ENCODE measurements at regions not wholly inside any gene's neighbourhood (a gene's known extent, or its start where the extent isn't known, plus 50 kb on each side); places are given as distances from the start of the nearest gene placed in this dataset.
"Not testable (repeated sequence)": the region's sequence is repeated elsewhere in the genome, so short reads cannot be mapped to it uniquely, and the experiment has no call there.

- Histone ChIP-seq H3K9me3 (replicated peaks; ENCODE audit: control insufficient read depth, insufficient read depth, low read length) (no peaks in the 10 kb centered on the region), H3K27me3 (replicated peaks in 1 of 2; ENCODE audit: control insufficient read depth in 2 of 2, insufficient read depth in 2 of 2, low read length in 1 of 2) (no peaks in the 10 kb centered on the region), H2AFZ (ENCODE audit: control insufficient read depth, low read depth, low read length) (no peak overlapping the region), H3K4me1 (ENCODE audit: control insufficient read depth, insufficient read depth, low read length) (no peaks in the 10 kb centered on the region), H4K20me1 (ENCODE audit: control insufficient read depth, insufficient read depth) (no peaks in the 10 kb centered on the region), H3K79me2 (ENCODE audit: control insufficient read depth, insufficient read depth, low read length) (no peaks in the 10 kb centered on the region), H3K9ac (ENCODE audit: control insufficient read depth, insufficient read depth, low read length) (no peak overlapping the region), H3K36me3 (ENCODE audit: control insufficient read depth in 2 of 2, insufficient read depth in 2 of 2, low read length in 1 of 2) (no peaks in the 10 kb centered on the region), H3K4me2 (ENCODE audit: control insufficient read depth, insufficient read depth) (no peak overlapping the region), H3K4me3 (no peak overlapping the region), H3K27ac (ENCODE audit: control insufficient read depth, insufficient read depth) (no peak overlapping the region)
- intact Hi-C loops (cut with micrococcal nuclease; ENCODE audit: unreplicated experiment), result no loop called here
- FAIRE-seq (no peak), DNase-seq (ENCODE audit: low read depth, low spot score) (no peak), ATAC-seq (no peak)
- SMC1A ChIA-PET (ENCODE audit: uncharacterized antibody, unreplicated experiment), result interaction anchor here (0.7 kb wide), 1 partner anchor 156 kb away, joined by 3 read pairs; no protein-coding TSS in a partner anchor
- POLR2A ChIA-PET, result no interaction called here
- 42% methylated on average over 1 of the region's 1 CpG for WGBS (ENCODE audit: insufficient coverage, insufficient replicate concordance, low lambda C conversion rate, missing lambda C conversion rate)
- RAD21 ChIA-PET (ENCODE audit: unreplicated experiment), result no interaction called here
- CTCF ChIA-PET, result interaction anchor here (1.3 kb wide), 1 partner anchor 285 kb away, joined by 4 read pairs; no protein-coding TSS in a partner anchor
- TF ChIP-seq SMAD1 (IDR thresholded peaks at IDR 0.05; ENCODE audit: low read depth, partially characterized antibody) (no peak), STAT1 (conservative IDR thresholded peaks at IDR 0.05) (no peak)
- in situ Hi-C loops (cut with MboI), result no loop called here
- no TSS peak for BruUV-seq (replicated peaks)
Measured at GRCh38 chr7:91573405-91573804, 307.1 kb downstream of the MTERF1 start.

GRCh38 chr7:91576459-91576858 lies 304.0 kb downstream of the MTERF1 start:
- H3K27me3 ChIP-seq (replicated peaks in 1 of 2; ENCODE audit: control insufficient read depth in 2 of 2, insufficient read depth in 2 of 2, low read length in 1 of 2); H2AFZ ChIP-seq (ENCODE audit: control insufficient read depth, low read depth, low read length); BruUV-seq (replicated peaks); H3K4me1 ChIP-seq (ENCODE audit: control insufficient read depth, insufficient read depth, low read length); CTCF ChIA-PET; RAD21 ChIA-PET (ENCODE audit: unreplicated experiment); H3K4me3 ChIP-seq; H4K20me1 ChIP-seq (ENCODE audit: control insufficient read depth, insufficient read depth); H3K9ac ChIP-seq (ENCODE audit: control insufficient read depth, insufficient read depth, low read length); H3K79me2 ChIP-seq (ENCODE audit: control insufficient read depth, insufficient read depth, low read length); H3K27ac ChIP-seq (ENCODE audit: control insufficient read depth, insufficient read depth); H3K36me3 ChIP-seq (ENCODE audit: control insufficient read depth in 2 of 2, insufficient read depth in 2 of 2, low read length in 1 of 2); H3K9me3 ChIP-seq (replicated peaks; ENCODE audit: control insufficient read depth, insufficient read depth, low read length); DNase-seq (ENCODE audit: low read depth, low spot score); POLR2A ChIA-PET; ATAC-seq; FAIRE-seq; intact Hi-C loops (cut with micrococcal nuclease; ENCODE audit: unreplicated experiment); SMC1A ChIA-PET (ENCODE audit: uncharacterized antibody, unreplicated experiment); in situ Hi-C loops (cut with MboI); H3K4me2 ChIP-seq (ENCODE audit: control insufficient read depth, insufficient read depth): not testable (repeated sequence)
- 42% methylated on average over 2 of the region's 2 CpGs for WGBS (ENCODE audit: insufficient coverage, insufficient replicate concordance, low lambda C conversion rate, missing lambda C conversion rate)
